PC-3 (cell line): ENCODE measurements at regions not wholly inside any gene's neighbourhood (a gene's known extent, or its start where the extent isn't known, plus 50 kb on each side); places are given as distances from the start of the nearest gene placed in this dataset.

Experiments used
- EZH2 ChIP-seq: fragments of 300-600 bp; sonication (generic); IDR thresholded peaks from one replicate; pipeline ENCODE4 v1.6.1; 2017; ENCODE audit warnings: antibody characterized with exemption, mild to moderate bottlenecking, low read length; ENCODE audit not compliant: unreplicated experiment
- EZH2phosphoT487 ChIP-seq: fragments of 300-600 bp; sonication (generic); IDR thresholded peaks from 2 replicates; pipeline ENCODE4 v1.6.1; 2018; ENCODE audit warnings: mild to moderate bottlenecking, antibody characterized with exemption, low read length, borderline replicate concordance
- TF ChIP-seq, protein P1 (sequence below): fragments of 300-600 bp; sonication (generic); conservative IDR thresholded peaks from 2 replicates; pipeline ENCODE4 v1.5.1; 2017; ENCODE audit warnings: antibody characterized with exemption, low read depth, mild to moderate bottlenecking, low read length

DNA sequence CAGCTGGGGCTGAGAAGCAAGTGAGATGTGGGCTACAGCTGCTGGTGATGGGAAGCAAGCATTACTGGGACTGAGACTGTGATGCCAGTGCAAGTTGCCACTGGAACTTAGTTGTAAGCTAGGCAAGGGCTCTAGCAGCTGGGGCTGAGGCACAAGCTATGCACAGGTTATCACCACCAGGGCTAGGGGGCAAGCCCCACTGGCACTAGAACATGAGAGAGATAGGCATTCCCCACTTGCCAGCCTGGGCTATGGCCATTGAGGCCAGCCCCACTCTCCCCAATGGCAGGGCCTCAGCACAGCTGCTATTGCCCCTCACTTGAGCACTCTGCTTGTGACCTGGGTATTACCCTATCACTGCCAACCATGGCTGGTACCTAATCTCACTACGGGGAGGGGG lies 130.8 kb upstream of the SMIM31 start:
- no peak for TF ChIP-seq EZH2
- TF ChIP-seq, protein P1, sequence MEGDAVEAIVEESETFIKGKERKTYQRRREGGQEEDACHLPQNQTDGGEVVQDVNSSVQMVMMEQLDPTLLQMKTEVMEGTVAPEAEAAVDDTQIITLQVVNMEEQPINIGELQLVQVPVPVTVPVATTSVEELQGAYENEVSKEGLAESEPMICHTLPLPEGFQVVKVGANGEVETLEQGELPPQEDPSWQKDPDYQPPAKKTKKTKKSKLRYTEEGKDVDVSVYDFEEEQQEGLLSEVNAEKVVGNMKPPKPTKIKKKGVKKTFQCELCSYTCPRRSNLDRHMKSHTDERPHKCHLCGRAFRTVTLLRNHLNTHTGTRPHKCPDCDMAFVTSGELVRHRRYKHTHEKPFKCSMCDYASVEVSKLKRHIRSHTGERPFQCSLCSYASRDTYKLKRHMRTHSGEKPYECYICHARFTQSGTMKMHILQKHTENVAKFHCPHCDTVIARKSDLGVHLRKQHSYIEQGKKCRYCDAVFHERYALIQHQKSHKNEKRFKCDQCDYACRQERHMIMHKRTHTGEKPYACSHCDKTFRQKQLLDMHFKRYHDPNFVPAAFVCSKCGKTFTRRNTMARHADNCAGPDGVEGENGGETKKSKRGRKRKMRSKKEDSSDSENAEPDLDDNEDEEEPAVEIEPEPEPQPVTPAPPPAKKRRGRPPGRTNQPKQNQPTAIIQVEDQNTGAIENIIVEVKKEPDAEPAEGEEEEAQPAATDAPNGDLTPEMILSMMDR = no peak
- no peak for TF ChIP-seq EZH2phosphoT487
